ENCODE measurements at regions not wholly inside any gene's neighbourhood (a gene's known extent, or its start where the extent isn't known, plus 50 kb on each side); places are given as distances from the start of the nearest gene placed in this dataset.

GRCh38 chr6:71619836-71620235, 266.5 kb upstream of the RIMS1 start:
- Histone ChIP-seq H3K36me3 (no peaks in the 10 kb centered on the region), H3K4me3 (ENCODE audit: low read depth in 1 of 2, low read length in 1 of 2) (no peak overlapping the region), H3K27me3 (no peaks in the 10 kb centered on the region), H3K4me1 (ENCODE audit: control insufficient read depth in 1 of 2, insufficient read depth in 1 of 2, low read depth in 1 of 2, low read length in 1 of 2) (no peaks in the 10 kb centered on the region), H3K27ac (no peak overlapping the region), H3K9me3 (no peaks in the 10 kb centered on the region)
- no peak for TF ChIP-seq CTCF (IDR thresholded peaks at IDR 0.05)

GRCh38 chr6:71621918-71622519, 264.3 kb upstream of the RIMS1 start:
- no peak for TF ChIP-seq CTCF (IDR thresholded peaks at IDR 0.05)
- no peak overlapping the region for H3K27ac ChIP-seq
- no peaks in the 10 kb centered on the region for H3K4me1 ChIP-seq (ENCODE audit: control insufficient read depth in 1 of 2, insufficient read depth in 1 of 2, low read depth in 1 of 2, low read length in 1 of 2)
- H3K27me3 ChIP-seq = no peaks in the 10 kb centered on the region
- no peak overlapping the region for H3K4me3 ChIP-seq (ENCODE audit: low read depth in 1 of 2, low read length in 1 of 2)
- H3K36me3 ChIP-seq = no peaks in the 10 kb centered on the region
- H3K9me3 ChIP-seq = no peaks in the 10 kb centered on the region

- no peaks in the 10 kb centered on the region for H3K36me3 ChIP-seq
- TF ChIP-seq CTCF (IDR thresholded peaks at IDR 0.05) = no peak
These were observed 244.2 kb upstream of the RIMS1 start for GRCh38 chr6:71642120-71642519.

GRCh38 chr6:71642793-71643192, 243.6 kb upstream of the RIMS1 start:
- Histone ChIP-seq H3K4me3 (ENCODE audit: low read depth in 1 of 2, low read length in 1 of 2) (no peak overlapping the region), H3K27me3 (no peaks in the 10 kb centered on the region), H3K36me3 (no peaks in the 10 kb centered on the region), H3K27ac (no peak overlapping the region), H3K9me3 (no peaks in the 10 kb centered on the region), H3K4me1 (ENCODE audit: control insufficient read depth in 1 of 2, insufficient read depth in 1 of 2, low read depth in 1 of 2, low read length in 1 of 2) (no peaks in the 10 kb centered on the region)
- no peak for TF ChIP-seq CTCF (IDR thresholded peaks at IDR 0.05)

More at GRCh38 chr6:71642120-71642519, 244.2 kb upstream of the RIMS1 start:
- H3K4me3 ChIP-seq (ENCODE audit: low read depth in 1 of 2, low read length in 1 of 2) = no peak overlapping the region
- no peaks in the 10 kb centered on the region for H3K27me3 ChIP-seq
- no peak overlapping the region for H3K27ac ChIP-seq
- H3K4me1 ChIP-seq (ENCODE audit: control insufficient read depth in 1 of 2, insufficient read depth in 1 of 2, low read depth in 1 of 2, low read length in 1 of 2) = no peaks in the 10 kb centered on the region
- H3K9me3 ChIP-seq = no peaks in the 10 kb centered on the region

- H3K27me3 ChIP-seq = no peaks in the 10 kb centered on the region
- no peaks in the 10 kb centered on the region for H3K9me3 ChIP-seq
- H3K36me3 ChIP-seq = no peaks in the 10 kb centered on the region
- TF ChIP-seq CTCF (IDR thresholded peaks at IDR 0.05) = no peak
- no peak overlapping the region for H3K27ac ChIP-seq
- H3K4me1 ChIP-seq (ENCODE audit: control insufficient read depth in 1 of 2, insufficient read depth in 1 of 2, low read depth in 1 of 2, low read length in 1 of 2) = no peaks in the 10 kb centered on the region
- no peak overlapping the region for H3K4me3 ChIP-seq (ENCODE audit: low read depth in 1 of 2, low read length in 1 of 2)
These were observed 241.1 kb upstream of the RIMS1 start for GRCh38 chr6:71645299-71645698.

- H3K27me3 ChIP-seq = no peaks in the 10 kb centered on the region
- no peaks in the 10 kb centered on the region for H3K4me1 ChIP-seq (ENCODE audit: control insufficient read depth in 1 of 2, insufficient read depth in 1 of 2, low read depth in 1 of 2, low read length in 1 of 2)
- H3K36me3 ChIP-seq = no peaks in the 10 kb centered on the region
- H3K27ac ChIP-seq = no peak overlapping the region
- no peaks in the 10 kb centered on the region for H3K9me3 ChIP-seq
- TF ChIP-seq CTCF (IDR thresholded peaks at IDR 0.05) = no peak
- no peak overlapping the region for H3K4me3 ChIP-seq (ENCODE audit: low read depth in 1 of 2, low read length in 1 of 2)
These were observed 236.4 kb upstream of the RIMS1 start for GRCh38 chr6:71649915-71650314.
